Keratinocyte (primary cell): ENCODE measurements at regions not wholly inside any gene's neighbourhood (a gene's known extent, or its start where the extent isn't known, plus 50 kb on each side); places are given as distances from the start of the nearest gene placed in this dataset.

Experiments
- DNase-seq: peaks from one replicate; pipeline ENCODE4 v3.0.0-alpha.2; 2011; ENCODE audit warnings: low read depth, missing footprints, low spot score
- FAIRE-seq: peaks from 2 replicates; lab custom pipeline; 2011; peaks lifted over from hg19 to GRCh38; lab: Jason Lieb, UNC
- H2AFZ ChIP-seq: 2 replicates; pipeline ENCODE4 v1.6.0; 2012; ENCODE audit warnings: low read length, control low read depth, inconsistent platforms; ENCODE audit not compliant: control insufficient read depth
- H3K27ac ChIP-seq: 2 replicates; pipeline ENCODE4 v1.5.1; 2011; ENCODE audit warnings: low read length; ENCODE audit not compliant: control insufficient read depth, insufficient read depth
- H3K27me3 ChIP-seq: 3 replicates; pipeline ENCODE4 v1.6.0; 2011; ENCODE audit warnings: low read length; ENCODE audit not compliant: control insufficient read depth, insufficient read depth; ENCODE audit errors: extremely low read depth
- H3K36me3 ChIP-seq, 2 experiments: 2 replicates in 1 of 2; 3 replicates in 1 of 2; pipeline ENCODE4 v1.5.1; 2011; ENCODE audit warnings: low read length in 2 of 2, mild to moderate bottlenecking in 1 of 2; ENCODE audit not compliant: control insufficient read depth in 2 of 2, insufficient read depth in 2 of 2; ENCODE audit errors: extremely low read depth in 1 of 2
- H3K4me1 ChIP-seq: 3 replicates; pipeline ENCODE4 v1.5.1; 2011; ENCODE audit warnings: low read length; ENCODE audit not compliant: control insufficient read depth, insufficient read depth; ENCODE audit errors: extremely low read depth
- H3K4me2 ChIP-seq: 3 replicates; pipeline ENCODE4 v1.6.0; 2011; ENCODE audit warnings: low read depth, low read length; ENCODE audit not compliant: control insufficient read depth, insufficient read depth; ENCODE audit errors: extremely low read depth
- H3K4me3 ChIP-seq, 3 experiments: fragments of 200-600 bp in 1 of 3; sonication (generic) in 1 of 3; 2 replicates in 2 of 3; 3 replicates in 1 of 3; pipeline ENCODE4 v1.5.1; 2011 to 2016; ENCODE audit warnings: low read length in 3 of 3, mild to moderate bottlenecking in 3 of 3, control low read depth in 2 of 3, inconsistent platforms in 1 of 3, low read depth in 1 of 3, mixed read lengths in 1 of 3, mixed run types in 1 of 3, moderate library complexity in 1 of 3; ENCODE audit not compliant: control insufficient read depth in 2 of 3, insufficient read depth in 2 of 3; ENCODE audit errors: extremely low read depth in 1 of 3
- H3K79me2 ChIP-seq: 2 replicates; pipeline ENCODE4 v1.6.0; 2012; ENCODE audit warnings: low read length; ENCODE audit not compliant: control insufficient read depth, insufficient read depth
- H3K9ac ChIP-seq: 3 replicates; pipeline ENCODE4 v1.6.0; 2011; ENCODE audit warnings: low read length; ENCODE audit not compliant: control insufficient read depth, insufficient read depth; ENCODE audit errors: extremely low read depth
- H3K9me1 ChIP-seq: 3 replicates; pipeline ENCODE4 v1.6.0; 2011; ENCODE audit warnings: low read length; ENCODE audit not compliant: control insufficient read depth, insufficient read depth; ENCODE audit errors: extremely low read depth
- H3K9me3 ChIP-seq: 2 replicates; pipeline ENCODE4 v1.5.1; 2012; ENCODE audit warnings: low read depth, low read length; ENCODE audit not compliant: control insufficient read depth
- H4K20me1 ChIP-seq: 3 replicates; pipeline ENCODE4 v1.6.0; 2011; ENCODE audit warnings: low read length; ENCODE audit not compliant: control insufficient read depth, insufficient read depth; ENCODE audit errors: extremely low read depth
- CTCF ChIP-seq, 3 experiments: IDR thresholded peaks in 1 of 3; conservative IDR thresholded peaks in 1 of 3; optimal IDR thresholded peaks in 1 of 3; 2 replicates in 2 of 3; 3 replicates in 1 of 3; pipeline versions ENCODE3 to v1.5.1; 2011; ENCODE audit warnings: low read length in 3 of 3, mild to moderate bottlenecking in 3 of 3, moderate library complexity in 2 of 3, control low read depth in 1 of 3, inconsistent platforms in 1 of 3; ENCODE audit not compliant: insufficient read depth in 2 of 3; ENCODE audit errors: extremely low read depth in 1 of 3
- EZH2 ChIP-seq: IDR thresholded peaks from one replicate; pipeline ENCODE4 v1.6.1; 2012; ENCODE audit warnings: inconsistent platforms, mild to moderate bottlenecking, low read length, moderate library complexity
- dilution Hi-C: fragments of 300-500 bp; cut with MboI; formaldehyde crosslinking; loops from one replicate; pipeline ENCODE4 v1.7.0; 2020; ENCODE audit warnings: low sequenced_read_pairs; ENCODE audit not compliant: extremely low pct_ligation_motif_present

GRCh38 chr3:190188197-190188596 lies 67.5 kb upstream of the P3H2 start:
- no peak for TF ChIP-seq EZH2
- no peak for TF ChIP-seq CTCF (optimal IDR thresholded peaks at IDR 0.05 in 1 of 3, IDR thresholded peaks at IDR 0.05 in 1 of 3, conservative IDR thresholded peaks at IDR 0.05 in 1 of 3; ENCODE audit: extremely low read depth in 1 of 3, insufficient read depth in 2 of 3, low read length in 3 of 3)
- FAIRE-seq (no peak), DNase-seq (no peak)
- no peaks in the 10 kb centered on the region for H3K9me3 ChIP-seq
- dilution Hi-C loops = no loop called here
- no peak overlapping the region for H3K27ac ChIP-seq
- no peak overlapping the region for H3K4me2 ChIP-seq
- no peaks in the 10 kb centered on the region for H3K27me3 ChIP-seq
- H3K9me1 ChIP-seq = no peaks in the 10 kb centered on the region
- H3K9ac ChIP-seq = no peak overlapping the region
- H3K4me1 ChIP-seq = peaks cover 8% of the 10 kb centered on the region
- H4K20me1 ChIP-seq = no peaks in the 10 kb centered on the region
- H3K4me3 ChIP-seq = no peak overlapping the region
- no peaks in the 10 kb centered on the region for H3K79me2 ChIP-seq
- H3K36me3 ChIP-seq = no peaks in the 10 kb centered on the region
- no peak overlapping the region for H2AFZ ChIP-seq

- dilution Hi-C loops = no loop called here
- peak; percentile 58 for FAIRE-seq
- H4K20me1 ChIP-seq = no peaks in the 10 kb centered on the region
- no peak overlapping the region for H2AFZ ChIP-seq
- no peaks in the 10 kb centered on the region for H3K27me3 ChIP-seq
- peaks cover 34% of the 10 kb centered on the region for H3K4me1 ChIP-seq
- TF ChIP-seq EZH2 = no peak
- TF ChIP-seq CTCF (optimal IDR thresholded peaks at IDR 0.05 in 1 of 3, IDR thresholded peaks at IDR 0.05 in 1 of 3, conservative IDR thresholded peaks at IDR 0.05 in 1 of 3; ENCODE audit: extremely low read depth in 1 of 3, insufficient read depth in 2 of 3, low read length in 3 of 3) = no peak
- H3K4me3 ChIP-seq = no peak overlapping the region
- no peak overlapping the region for H3K9ac ChIP-seq
- no peak overlapping the region for H3K4me2 ChIP-seq
- H3K9me1 ChIP-seq = no peaks in the 10 kb centered on the region
- no peaks in the 10 kb centered on the region for H3K79me2 ChIP-seq
- peak overlapping the region; percentile 13 for H3K27ac ChIP-seq
- DNase-seq = no peak
- no peaks in the 10 kb centered on the region for H3K9me3 ChIP-seq
- H3K36me3 ChIP-seq = no peaks in the 10 kb centered on the region
Measured at GRCh38 chr3:190183121-190183520, 62.4 kb upstream of the P3H2 start.
